Left lung (tissue), 4 donors: ENCODE measurements at regions not wholly inside any gene's neighbourhood (a gene's known extent, or its start where the extent isn't known, plus 50 kb on each side); places are given as distances from the start of the nearest gene placed in this dataset.

Experiments
- ATAC-seq: fragments of 200-7000 bp; cut with Tn5 transposase; one replicate; pipeline ENCODE4 v1.9.1; 2020; ENCODE audit warnings: moderate library complexity
- DNase-seq, 4 donors: peaks; one replicate each; pipeline ENCODE4 v3.0.0-alpha.2; 2013 to 2020
- H3K27ac ChIP-seq, 2 donors: fragments of 200-600 bp; sonication (generic) in 1 of 2; one replicate each; pipeline versions ENCODE4 v1.5.0 to v1.8.0; 2020 to 2021
- H3K27me3 ChIP-seq, 2 donors: fragments of 200-600 bp; sonication (generic) in 1 of 2; one replicate each; pipeline versions ENCODE4 v1.5.0 to v1.8.0; 2020 to 2021
- H3K36me3 ChIP-seq, 2 donors: fragments of 200-600 bp; sonication (generic) in 1 of 2; one replicate each; pipeline versions ENCODE4 v1.5.0 to v1.8.0; 2020 to 2021
- H3K4me1 ChIP-seq, 2 donors: fragments of 200-600 bp; one replicate each; pipeline ENCODE4 v1.8.0; 2021
- H3K4me3 ChIP-seq, 2 donors: fragments of 200-600 bp; sonication (generic) in 1 of 2; one replicate each; pipeline versions ENCODE4 v1.5.0 to v1.8.0; 2020 to 2021; ENCODE audit warnings: mild to moderate bottlenecking in 1 of 2
- H3K9me3 ChIP-seq, 2 donors: fragments of 200-600 bp; sonication (generic) in 1 of 2; one replicate each; pipeline versions ENCODE4 v1.5.0 to v1.8.0; 2020 to 2021
- CTCF ChIP-seq, 2 donors: fragments of 200-600 bp; sonication (generic) in 1 of 2; IDR thresholded peaks; one replicate each; pipeline versions ENCODE4 v1.5.0 to v1.8.0; 2021; ENCODE audit warnings: antibody characterized with exemption in 2 of 2
- intact Hi-C, 2 donors: fragments of 100-400 bp; cut with DNase I; formaldehyde crosslinking; loops; one replicate each; pipeline versions ENCODE4 v1.11.2 to v1.14.2; 2022
- donor health status: DM: no; HTN: yes; CAD: no.
- donor health status: DM: no; HTN: no; CAD: no.

- intact Hi-C loops, result no loop called here
- no peak for DNase-seq
- H3K27me3 ChIP-seq, result no peaks in the 10 kb centered on the region
- H3K27ac ChIP-seq, result no peak overlapping the region
- no peak for ATAC-seq
- H3K4me3 ChIP-seq, result no peak overlapping the region
- no peaks in the 10 kb centered on the region for H3K4me1 ChIP-seq
- no peaks in the 10 kb centered on the region for H3K9me3 ChIP-seq
- no peak for TF ChIP-seq CTCF (IDR thresholded peaks at IDR 0.05)
- H3K36me3 ChIP-seq, result no peaks in the 10 kb centered on the region
Observed at GRCh38 chr5:97922776-97923175, 739.7 kb upstream of the RIOK2 start.

GRCh38 chr5:97923496-97923895 is 740.4 kb upstream of the RIOK2 start:
- no peak overlapping the region for H3K4me3 ChIP-seq
- no peak for TF ChIP-seq CTCF (IDR thresholded peaks at IDR 0.05)
- DNase-seq (no peak), ATAC-seq (no peak)
- H3K27ac ChIP-seq, result no peak overlapping the region
- no peaks in the 10 kb centered on the region for H3K4me1 ChIP-seq
- H3K36me3 ChIP-seq, result no peaks in the 10 kb centered on the region
- no peaks in the 10 kb centered on the region for H3K9me3 ChIP-seq
- intact Hi-C loops, result no loop called here
- H3K27me3 ChIP-seq, result no peaks in the 10 kb centered on the region

- intact Hi-C loops, result no loop called here
- Histone ChIP-seq H3K9me3 (no peaks in the 10 kb centered on the region), H3K4me3 (no peak overlapping the region), H3K4me1 (no peaks in the 10 kb centered on the region), H3K27me3 (no peaks in the 10 kb centered on the region), H3K36me3 (no peaks in the 10 kb centered on the region), H3K27ac (no peak overlapping the region)
- no peak for ATAC-seq
- no peak for TF ChIP-seq CTCF (IDR thresholded peaks at IDR 0.05)
- no peak for DNase-seq
Observed at GRCh38 chr5:97923997-97924396, 741.0 kb upstream of the RIOK2 start.

GRCh38 chr5:97929383-97929782 is 746.3 kb upstream of the RIOK2 start:
- Histone ChIP-seq H3K9me3 (no peaks in the 10 kb centered on the region), H3K27me3 (no peaks in the 10 kb centered on the region), H3K36me3 (no peaks in the 10 kb centered on the region), H3K4me3 (no peak overlapping the region), H3K4me1 (no peaks in the 10 kb centered on the region), H3K27ac (no peak overlapping the region)
- DNase-seq (no peak), ATAC-seq (no peak)
- TF ChIP-seq CTCF (IDR thresholded peaks at IDR 0.05), result no peak
- intact Hi-C loops, result no loop called here

GRCh38 chr5:97931829-97932228 is 748.8 kb upstream of the RIOK2 start:
- ATAC-seq (no peak), DNase-seq (no peak)
- no peaks in the 10 kb centered on the region for H3K27me3 ChIP-seq
- H3K9me3 ChIP-seq, result no peaks in the 10 kb centered on the region
- no peak overlapping the region for H3K27ac ChIP-seq
- no peaks in the 10 kb centered on the region for H3K36me3 ChIP-seq
- no peaks in the 10 kb centered on the region for H3K4me1 ChIP-seq
- TF ChIP-seq CTCF (IDR thresholded peaks at IDR 0.05), result no peak
- intact Hi-C loops, result no loop called here
- H3K4me3 ChIP-seq, result no peak overlapping the region
